Uterus (tissue), 3 donors: ENCODE measurements at regions not wholly inside any gene's neighbourhood (a gene's known extent, or its start where the extent isn't known, plus 50 kb on each side); places are given as distances from the start of the nearest gene placed in this dataset.

ENCODE experiments used
- DNase-seq, 2 donors: peaks; one replicate each; pipeline ENCODE4 v3.0.0-alpha.2; 2019 to 2020
- H3K27ac ChIP-seq, 2 donors: fragments of 200-600 bp; sonication (generic); 1 replicate in 1 of 2; 2 replicates in 1 of 2; pipeline ENCODE4 v1.5.1; 2016 to 2018
- H3K27me3 ChIP-seq, 2 donors: fragments of 200-600 bp; sonication (generic); one replicate each; pipeline ENCODE4 v1.5.1; 2018 to 2019; ENCODE audit warnings: control low read depth in 1 of 2
- H3K36me3 ChIP-seq, 2 donors: fragments of 200-600 bp; sonication (generic); one replicate each; pipeline ENCODE4 v1.5.1; 2019; ENCODE audit warnings: control low read depth in 1 of 2
- H3K4me1 ChIP-seq, 2 donors: fragments of 200-600 bp; sonication (generic); one replicate each; pipeline ENCODE4 v1.5.1; 2018 to 2019; ENCODE audit warnings: control low read depth in 1 of 2
- H3K4me3 ChIP-seq, 2 donors: fragments of 200-600 bp; sonication (generic); 1 replicate in 1 of 2; 2 replicates in 1 of 2; pipeline ENCODE4 v1.5.1; 2018 to 2019; ENCODE audit warnings: mild to moderate bottlenecking in 1 of 2
- H3K9me3 ChIP-seq, 2 donors: fragments of 200-600 bp; sonication (generic); one replicate each; pipeline ENCODE4 v1.5.1; 2019; ENCODE audit warnings: control low read depth in 1 of 2
- POLR2A ChIP-seq, 2 donors: fragments of 450-650 bp; IDR thresholded peaks; one replicate each; pipeline ENCODE4 v1.6.1; 2016; ENCODE audit warnings: antibody characterized with exemption in 2 of 2, mild to moderate bottlenecking in 1 of 2, moderate library complexity in 1 of 2
- intact Hi-C: fragments of 100-400 bp; cut with DNase I; formaldehyde crosslinking; loops from one replicate; pipeline ENCODE4 v1.15.1; 2023; ENCODE audit warnings: low total_unique reads
- TF ChIP-seq, protein P1 (sequence below), 4 experiments: fragments of 200-600 bp in 2 of 4; fragments of 450-650 bp in 2 of 4; sonication (generic) in 2 of 4; IDR thresholded peaks; one replicate each; pipeline ENCODE4 v1.5.1; 2016 to 2019; ENCODE audit warnings: antibody characterized with exemption in 4 of 4, mild to moderate bottlenecking in 2 of 4, moderate library complexity in 1 of 4
- donor health status: DM: yes; HTN: yes; CAD: no.

DNA sequence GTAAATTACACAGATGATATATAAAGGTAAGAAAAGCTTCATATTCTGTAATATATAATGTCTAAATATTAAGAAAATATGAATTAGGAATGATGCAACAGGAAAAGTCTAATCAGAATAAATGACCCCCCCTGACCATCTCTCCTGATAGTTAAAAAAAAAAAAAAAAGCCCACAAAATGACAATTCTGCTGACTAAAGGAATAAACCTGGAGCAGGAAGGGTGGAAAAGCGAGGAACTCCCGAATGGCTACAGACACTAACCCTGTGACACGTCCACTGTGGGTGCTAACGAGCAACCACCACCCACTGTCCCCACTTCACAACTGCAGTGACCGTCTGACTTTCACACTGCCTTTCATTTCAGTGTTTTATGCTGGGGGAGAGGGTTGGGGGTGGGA, 67.6 kb upstream of the FOXQ1 start:
- H3K4me3 ChIP-seq = no peak overlapping the region
- no peaks in the 10 kb centered on the region for H3K27me3 ChIP-seq
- TF ChIP-seq, protein P1, sequence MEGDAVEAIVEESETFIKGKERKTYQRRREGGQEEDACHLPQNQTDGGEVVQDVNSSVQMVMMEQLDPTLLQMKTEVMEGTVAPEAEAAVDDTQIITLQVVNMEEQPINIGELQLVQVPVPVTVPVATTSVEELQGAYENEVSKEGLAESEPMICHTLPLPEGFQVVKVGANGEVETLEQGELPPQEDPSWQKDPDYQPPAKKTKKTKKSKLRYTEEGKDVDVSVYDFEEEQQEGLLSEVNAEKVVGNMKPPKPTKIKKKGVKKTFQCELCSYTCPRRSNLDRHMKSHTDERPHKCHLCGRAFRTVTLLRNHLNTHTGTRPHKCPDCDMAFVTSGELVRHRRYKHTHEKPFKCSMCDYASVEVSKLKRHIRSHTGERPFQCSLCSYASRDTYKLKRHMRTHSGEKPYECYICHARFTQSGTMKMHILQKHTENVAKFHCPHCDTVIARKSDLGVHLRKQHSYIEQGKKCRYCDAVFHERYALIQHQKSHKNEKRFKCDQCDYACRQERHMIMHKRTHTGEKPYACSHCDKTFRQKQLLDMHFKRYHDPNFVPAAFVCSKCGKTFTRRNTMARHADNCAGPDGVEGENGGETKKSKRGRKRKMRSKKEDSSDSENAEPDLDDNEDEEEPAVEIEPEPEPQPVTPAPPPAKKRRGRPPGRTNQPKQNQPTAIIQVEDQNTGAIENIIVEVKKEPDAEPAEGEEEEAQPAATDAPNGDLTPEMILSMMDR (IDR thresholded peaks at IDR 0.05) = no peak
- no peak for TF ChIP-seq POLR2A (IDR thresholded peaks at IDR 0.05)
- no peak for DNase-seq
- H3K27ac ChIP-seq = no peak overlapping the region
- no peaks in the 10 kb centered on the region for H3K9me3 ChIP-seq
- no peaks in the 10 kb centered on the region for H3K36me3 ChIP-seq
- intact Hi-C loops = no loop called here
- no peaks in the 10 kb centered on the region for H3K4me1 ChIP-seq

DNA sequence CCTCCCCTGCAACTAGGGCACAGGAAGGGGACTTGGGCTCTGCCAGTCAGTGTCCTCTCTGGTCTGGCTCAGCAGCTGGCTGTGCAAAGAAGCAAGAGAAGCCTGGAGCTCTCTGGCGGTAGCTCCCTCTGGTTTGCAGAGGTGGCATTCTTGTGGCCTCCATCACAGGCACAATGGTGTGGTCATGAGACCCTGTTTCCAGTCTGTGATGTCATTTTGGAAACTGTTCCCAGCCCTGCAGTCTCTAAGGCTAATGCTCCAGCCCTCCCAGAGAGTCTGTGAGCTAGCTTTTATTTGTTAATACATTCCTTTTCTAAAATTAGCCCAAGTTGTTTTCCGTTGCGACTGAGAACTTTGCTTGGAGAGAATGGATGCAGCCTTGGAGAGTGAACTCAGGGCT, 69.5 kb upstream of the FOXQ1 start:
- Histone ChIP-seq H3K4me1 (no peaks in the 10 kb centered on the region), H3K9me3 (no peaks in the 10 kb centered on the region), H3K27me3 (no peaks in the 10 kb centered on the region), H3K27ac (no peak overlapping the region), H3K4me3 (no peak overlapping the region), H3K36me3 (no peaks in the 10 kb centered on the region)
- intact Hi-C loops = no loop called here
- TF ChIP-seq POLR2A (IDR thresholded peaks at IDR 0.05) = no peak
- TF ChIP-seq, protein P1 (IDR thresholded peaks at IDR 0.05) = no peak
- DNase-seq = no peak

DNA sequence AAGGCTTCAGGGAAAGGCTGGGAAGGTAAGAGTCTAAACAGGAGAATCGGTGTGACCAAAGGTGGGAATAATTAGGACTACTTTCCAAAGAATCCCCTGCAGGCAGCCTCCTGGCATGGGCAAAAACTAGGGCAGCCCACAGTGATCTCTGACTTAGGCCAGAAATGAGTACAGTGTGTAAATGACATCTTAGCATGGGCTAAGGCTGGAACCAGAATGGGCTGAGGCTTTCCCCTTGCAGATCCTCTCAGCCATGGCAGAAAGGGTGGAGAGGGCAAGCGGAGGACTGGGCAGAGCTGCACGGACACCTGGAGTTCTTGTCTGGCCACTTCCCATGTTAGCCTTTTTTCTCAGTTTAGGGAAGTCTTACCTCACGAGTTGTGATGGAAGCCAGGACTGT, 69.9 kb upstream of the FOXQ1 start:
- Histone ChIP-seq H3K4me1 (no peaks in the 10 kb centered on the region), H3K27ac (no peak overlapping the region), H3K9me3 (no peaks in the 10 kb centered on the region), H3K27me3 (no peaks in the 10 kb centered on the region), H3K36me3 (no peaks in the 10 kb centered on the region), H3K4me3 (no peak overlapping the region)
- TF ChIP-seq POLR2A (IDR thresholded peaks at IDR 0.05) = no peak
- TF ChIP-seq, protein P1 (IDR thresholded peaks at IDR 0.05) = no peak
- intact Hi-C loops = no loop called here
- DNase-seq = no peak

DNA sequence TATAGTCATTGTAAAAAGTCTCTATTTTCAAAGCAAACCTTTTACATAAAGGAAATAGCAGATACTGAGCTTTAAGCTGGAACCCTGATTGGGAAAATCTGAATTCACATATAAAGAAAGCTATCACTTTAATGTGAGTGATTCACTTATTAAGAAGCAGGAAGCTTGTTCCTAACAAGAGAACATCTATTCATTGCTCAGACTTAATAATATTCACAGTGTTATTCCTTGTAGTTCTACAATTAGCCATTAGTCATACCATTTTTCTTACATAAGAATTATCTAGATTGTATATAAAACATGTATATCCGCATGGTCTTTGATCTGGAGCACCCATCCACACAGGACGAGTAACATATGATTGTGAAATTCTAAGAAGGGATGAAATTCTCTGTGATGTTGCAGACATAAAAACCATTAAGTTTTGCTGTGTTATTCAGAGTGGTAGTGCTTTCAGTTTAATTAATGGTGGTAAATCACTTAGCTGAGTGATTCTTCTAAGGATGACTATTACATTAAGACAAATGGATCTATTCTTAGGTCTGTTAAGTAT, 71.1 kb upstream of the FOXQ1 start:
- H3K27ac ChIP-seq = no peak overlapping the region
- no peaks in the 10 kb centered on the region for H3K4me1 ChIP-seq
- H3K9me3 ChIP-seq = no peaks in the 10 kb centered on the region
- H3K27me3 ChIP-seq = no peaks in the 10 kb centered on the region
- DNase-seq = no peak
- intact Hi-C loops = no loop called here
- H3K36me3 ChIP-seq = no peaks in the 10 kb centered on the region
- H3K4me3 ChIP-seq = no peak overlapping the region
- TF ChIP-seq, protein P1 (IDR thresholded peaks at IDR 0.05) = no peak
- no peak for TF ChIP-seq POLR2A (IDR thresholded peaks at IDR 0.05)

DNA sequence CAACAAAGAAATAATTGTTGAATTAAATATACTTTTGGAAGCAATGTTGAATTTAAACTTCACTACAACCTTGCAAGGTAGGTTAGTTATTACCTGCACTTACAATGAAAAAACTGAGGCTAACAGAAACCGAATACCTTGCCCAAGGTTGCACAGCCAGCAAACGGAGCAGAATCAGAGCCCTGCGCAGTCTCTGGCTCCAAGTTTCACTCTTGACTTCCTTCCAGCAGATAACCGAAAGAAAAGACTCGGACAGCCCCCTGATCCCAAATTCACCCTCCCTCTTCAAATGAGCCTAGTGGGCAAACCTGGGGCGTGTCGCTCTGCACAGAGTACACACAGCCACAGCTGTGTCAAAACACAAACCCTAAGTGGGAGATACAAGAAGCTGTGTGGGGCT, 72.1 kb upstream of the FOXQ1 start:
- no peak for DNase-seq
- no peak overlapping the region for H3K27ac ChIP-seq
- intact Hi-C loops = no loop called here
- H3K4me3 ChIP-seq = no peak overlapping the region
- no peaks in the 10 kb centered on the region for H3K4me1 ChIP-seq
- H3K27me3 ChIP-seq = no peaks in the 10 kb centered on the region
- H3K36me3 ChIP-seq = no peaks in the 10 kb centered on the region
- H3K9me3 ChIP-seq = no peaks in the 10 kb centered on the region
- TF ChIP-seq, protein P1 (IDR thresholded peaks at IDR 0.05) = no peak
- no peak for TF ChIP-seq POLR2A (IDR thresholded peaks at IDR 0.05)
